ENCODE measurements at regions not wholly inside any gene's neighbourhood (a gene's known extent, or its start where the extent isn't known, plus 50 kb on each side); places are given as distances from the start of the nearest gene placed in this dataset.

DNA sequence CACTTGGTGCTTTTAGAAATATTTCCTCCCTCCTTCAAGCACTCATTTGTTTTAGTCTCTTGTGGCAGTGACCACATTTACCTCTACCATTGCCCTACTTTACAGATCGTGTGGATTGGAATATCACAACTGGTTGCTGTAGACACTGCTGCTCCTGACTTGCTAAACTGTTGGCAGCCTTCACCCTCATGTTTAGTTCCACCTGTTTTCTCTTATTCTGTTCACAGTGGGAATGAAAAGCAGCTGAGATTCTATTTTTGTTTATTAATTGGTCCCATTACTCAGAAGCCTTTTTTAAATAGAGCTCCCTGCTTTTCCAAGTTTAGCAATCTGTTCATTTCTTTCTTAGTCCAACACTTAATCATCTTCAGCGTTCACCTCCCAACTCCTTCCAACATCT is 308.9 kb downstream of the RWDD3 start:
- dilution Hi-C loops (cut with MboI; ENCODE audit: extremely low pct_ligation_motif_present, low sequenced_read_pairs) = no loop called here
- DNase-seq (ENCODE audit: low read depth, low spot score) = no peak
- H3K9me3 ChIP-seq (ENCODE audit: control insufficient read depth, low read depth, low read length) = no peaks in the 10 kb centered on the region

DNA sequence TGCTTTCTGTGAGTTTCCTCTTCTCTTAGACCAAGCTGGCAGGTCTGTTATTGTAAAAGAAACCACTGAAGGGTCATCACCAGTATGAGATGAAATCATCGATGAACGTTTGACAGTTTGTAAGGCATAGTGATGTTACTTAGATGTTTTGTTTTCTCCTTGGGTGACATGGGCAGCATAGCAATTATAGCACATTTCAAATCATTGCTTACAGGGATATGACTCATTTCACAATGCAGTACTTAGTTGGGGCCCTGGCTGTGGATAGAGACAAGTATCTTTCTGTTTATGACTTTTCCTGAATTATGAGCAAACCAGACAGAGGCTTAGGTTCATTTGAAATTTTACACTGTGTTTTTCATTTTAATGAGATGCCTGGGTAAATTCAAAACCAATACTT is 313.0 kb downstream of the RWDD3 start:
- no peak overlapping the region for H3K27ac ChIP-seq (ENCODE audit: control insufficient read depth, insufficient read depth, low read length)
- H3K79me2 ChIP-seq (ENCODE audit: control insufficient read depth, insufficient read depth, low read length) = no peaks in the 10 kb centered on the region
- DNase-seq (ENCODE audit: low read depth, low spot score) (peak; percentile 1), FAIRE-seq (peak; percentile 49)
- TF ChIP-seq, protein P1, sequence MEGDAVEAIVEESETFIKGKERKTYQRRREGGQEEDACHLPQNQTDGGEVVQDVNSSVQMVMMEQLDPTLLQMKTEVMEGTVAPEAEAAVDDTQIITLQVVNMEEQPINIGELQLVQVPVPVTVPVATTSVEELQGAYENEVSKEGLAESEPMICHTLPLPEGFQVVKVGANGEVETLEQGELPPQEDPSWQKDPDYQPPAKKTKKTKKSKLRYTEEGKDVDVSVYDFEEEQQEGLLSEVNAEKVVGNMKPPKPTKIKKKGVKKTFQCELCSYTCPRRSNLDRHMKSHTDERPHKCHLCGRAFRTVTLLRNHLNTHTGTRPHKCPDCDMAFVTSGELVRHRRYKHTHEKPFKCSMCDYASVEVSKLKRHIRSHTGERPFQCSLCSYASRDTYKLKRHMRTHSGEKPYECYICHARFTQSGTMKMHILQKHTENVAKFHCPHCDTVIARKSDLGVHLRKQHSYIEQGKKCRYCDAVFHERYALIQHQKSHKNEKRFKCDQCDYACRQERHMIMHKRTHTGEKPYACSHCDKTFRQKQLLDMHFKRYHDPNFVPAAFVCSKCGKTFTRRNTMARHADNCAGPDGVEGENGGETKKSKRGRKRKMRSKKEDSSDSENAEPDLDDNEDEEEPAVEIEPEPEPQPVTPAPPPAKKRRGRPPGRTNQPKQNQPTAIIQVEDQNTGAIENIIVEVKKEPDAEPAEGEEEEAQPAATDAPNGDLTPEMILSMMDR (optimal IDR thresholded peaks at IDR 0.05 in 1 of 3, IDR thresholded peaks at IDR 0.05 in 1 of 3, conservative IDR thresholded peaks at IDR 0.05 in 1 of 3; ENCODE audit: extremely low read depth in 1 of 3, insufficient read depth in 2 of 3, low read length in 3 of 3) = no peak
- TF ChIP-seq EZH2 (IDR thresholded peaks at IDR 0.05; ENCODE audit: low read length) = no peak
- H3K9me1 ChIP-seq (ENCODE audit: control insufficient read depth, extremely low read depth, insufficient read depth, low read length) = no peaks in the 10 kb centered on the region
- dilution Hi-C loops (cut with MboI; ENCODE audit: extremely low pct_ligation_motif_present, low sequenced_read_pairs) = no loop called here
- H3K4me1 ChIP-seq (ENCODE audit: control insufficient read depth, extremely low read depth, insufficient read depth, low read length) = peaks cover 12% of the 10 kb centered on the region
- no peaks in the 10 kb centered on the region for H4K20me1 ChIP-seq (ENCODE audit: control insufficient read depth, extremely low read depth, insufficient read depth, low read length)
- H3K36me3 ChIP-seq (ENCODE audit: control insufficient read depth in 2 of 2, extremely low read depth in 1 of 2, insufficient read depth in 2 of 2, low read length in 2 of 2) = no peaks in the 10 kb centered on the region
- H3K9ac ChIP-seq (ENCODE audit: control insufficient read depth, extremely low read depth, insufficient read depth, low read length) = no peak overlapping the region
- H3K4me2 ChIP-seq (ENCODE audit: control insufficient read depth, extremely low read depth, insufficient read depth, low read depth, low read length) = no peak overlapping the region
- no peak overlapping the region for H2AFZ ChIP-seq (ENCODE audit: control insufficient read depth, low read length)
- no peaks in the 10 kb centered on the region for H3K9me3 ChIP-seq (ENCODE audit: control insufficient read depth, low read depth, low read length)
- no peaks in the 10 kb centered on the region for H3K27me3 ChIP-seq (ENCODE audit: control insufficient read depth, extremely low read depth, insufficient read depth, low read length)
- H3K4me3 ChIP-seq (ENCODE audit: control insufficient read depth in 2 of 3, extremely low read depth in 1 of 3, insufficient read depth in 2 of 3, low read depth in 1 of 3, low read length in 3 of 3) = no peak overlapping the region

More for the DNA sequence above, 308.9 kb downstream of the RWDD3 start:
- Histone ChIP-seq H2AFZ (ENCODE audit: control insufficient read depth, low read length) (no peak overlapping the region), H4K20me1 (ENCODE audit: control insufficient read depth, extremely low read depth, insufficient read depth, low read length) (no peaks in the 10 kb centered on the region), H3K36me3 (ENCODE audit: control insufficient read depth in 2 of 2, extremely low read depth in 1 of 2, insufficient read depth in 2 of 2, low read length in 2 of 2) (no peaks in the 10 kb centered on the region), H3K9me1 (ENCODE audit: control insufficient read depth, extremely low read depth, insufficient read depth, low read length) (no peaks in the 10 kb centered on the region), H3K27me3 (ENCODE audit: control insufficient read depth, extremely low read depth, insufficient read depth, low read length) (no peaks in the 10 kb centered on the region), H3K4me2 (ENCODE audit: control insufficient read depth, extremely low read depth, insufficient read depth, low read depth, low read length) (no peak overlapping the region), H3K9ac (ENCODE audit: control insufficient read depth, extremely low read depth, insufficient read depth, low read length) (no peak overlapping the region), H3K4me1 (ENCODE audit: control insufficient read depth, extremely low read depth, insufficient read depth, low read length) (peaks cover 10% of the 10 kb centered on the region), H3K4me3 (ENCODE audit: control insufficient read depth in 2 of 3, extremely low read depth in 1 of 3, insufficient read depth in 2 of 3, low read depth in 1 of 3, low read length in 3 of 3) (no peak overlapping the region), H3K79me2 (ENCODE audit: control insufficient read depth, insufficient read depth, low read length) (no peaks in the 10 kb centered on the region), H3K27ac (ENCODE audit: control insufficient read depth, insufficient read depth, low read length) (no peak overlapping the region)
- no peak for FAIRE-seq
- TF ChIP-seq, protein P1 (optimal IDR thresholded peaks at IDR 0.05 in 1 of 3, IDR thresholded peaks at IDR 0.05 in 1 of 3, conservative IDR thresholded peaks at IDR 0.05 in 1 of 3; ENCODE audit: extremely low read depth in 1 of 3, insufficient read depth in 2 of 3, low read length in 3 of 3) = no peak
- no peak for TF ChIP-seq EZH2 (IDR thresholded peaks at IDR 0.05; ENCODE audit: low read length)

All from keratinocyte (primary cell).